Panc1 (cell line): ENCODE measurements at regions not wholly inside any gene's neighbourhood (a gene's known extent, or its start where the extent isn't known, plus 50 kb on each side); places are given as distances from the start of the nearest gene placed in this dataset.

Experiments
- ATAC-seq: fragments of 200-7000 bp; cut with Tn5 transposase; 2 replicates; pipeline ENCODE4 v1.9.1; 2020; ENCODE audit warnings: mild to moderate bottlenecking, moderate library complexity
- BruUV-seq: library from RNA; stranded (reverse); fragments of 400-500 nt; replicated peaks from 2 replicates; lab custom pipeline; 2021; lab: Mats Ljungman, UMichigan
- CTCF ChIA-PET: fragments of 300-600 bp; sonication (Branson Sonifier 250); formaldehyde crosslinking; loops from one replicate; lab custom pipeline; 2022; ENCODE audit warnings: antibody characterized with exemption; lab: Charles Lee
- POLR2A ChIA-PET: fragments of 300-600 bp; sonication (Branson Sonifier 250); formaldehyde crosslinking; loops from one replicate; lab custom pipeline; 2022; ENCODE audit warnings: antibody characterized with exemption; lab: Charles Lee
- DNase-seq: peaks from one replicate; pipeline ENCODE4 v3.0.0-alpha.2; 2010; ENCODE audit warnings: low read depth, low spot score
- H3K27ac ChIP-seq: 2 replicates; pipeline ENCODE4 v1.5.1; 2011; ENCODE audit warnings: mild to moderate bottlenecking, low read length, inconsistent platforms
- H3K27me3 ChIP-seq: fragments of 200-500 bp; sonication (Bioruptor generic); 2 replicates; pipeline ENCODE4 v1.6.0; 2014; ENCODE audit warnings: low read length, inconsistent platforms; ENCODE audit not compliant: control insufficient read depth, insufficient read depth
- H3K36me3 ChIP-seq: fragments of 200-500 bp; sonication (Bioruptor generic); 2 replicates; pipeline ENCODE4 v1.5.1; 2014; ENCODE audit warnings: inconsistent platforms, mild to moderate bottlenecking, low read length, moderate library complexity; ENCODE audit not compliant: control insufficient read depth, insufficient read depth
- H3K4me1 ChIP-seq: 2 replicates; pipeline ENCODE4 v1.5.1; 2011; ENCODE audit warnings: inconsistent platforms, mild to moderate bottlenecking, low read length, moderate library complexity; ENCODE audit not compliant: control insufficient read depth, insufficient read depth
- H3K4me3 ChIP-seq, 2 experiments: 2 replicates each; pipeline ENCODE4 v1.5.1; 2011 to 2012; ENCODE audit warnings: low read depth in 2 of 2, low read length in 2 of 2, mild to moderate bottlenecking in 2 of 2, inconsistent platforms in 1 of 2, moderate library complexity in 1 of 2
- H3K9me3 ChIP-seq: fragments of 200-500 bp; sonication (Bioruptor generic); 2 replicates; pipeline ENCODE4 v1.5.1; 2014; ENCODE audit warnings: low read depth, mild to moderate bottlenecking, inconsistent platforms, low read length, moderate library complexity; ENCODE audit not compliant: control insufficient read depth, insufficient read depth
- POLR2AphosphoS5 ChIP-seq: IDR thresholded peaks from 2 replicates; pipeline ENCODE4 v1.6.1; 2012; ENCODE audit warnings: mild to moderate bottlenecking, low read depth, low read length, moderate library complexity
- SIN3A ChIP-seq: IDR thresholded peaks from 2 replicates; pipeline ENCODE4 v1.6.1; 2012; ENCODE audit warnings: low read depth, mild to moderate bottlenecking, low read length, moderate library complexity, borderline replicate concordance; ENCODE audit not compliant: insufficient read depth
- TCF7L2 ChIP-seq: IDR thresholded peaks from 2 replicates; pipeline ENCODE4 v1.6.1; 2011; ENCODE audit warnings: mild to moderate bottlenecking, low read depth, low read length, inconsistent platforms
- in situ Hi-C: cut with HindIII; loops from 2 replicates; pipeline ENCODE4 v1.10.0; 2016; ENCODE audit warnings: low sequenced_read_pairs, low pct_unique_long_range_greater_than_20kb
- intact Hi-C: fragments of 100-400 bp; cut with micrococcal nuclease; formaldehyde crosslinking; loops from one replicate; pipeline ENCODE4 v1.10.0; 2022; ENCODE audit not compliant: unreplicated experiment
- TF ChIP-seq, protein P1 (sequence below): fragments of 450-650 bp; IDR thresholded peaks from 2 replicates; pipeline ENCODE4 v1.5.1; 2017; ENCODE audit warnings: mild to moderate bottlenecking
- TF ChIP-seq, protein P2 (sequence below), 2 experiments: IDR thresholded peaks; 2 replicates each; pipeline ENCODE4 v1.6.1; 2011 to 2012; ENCODE audit warnings: low read depth in 2 of 2, control low read depth in 1 of 2, low read length in 1 of 2, mild to moderate bottlenecking in 1 of 2, moderate library complexity in 1 of 2; ENCODE audit not compliant: insufficient read depth in 1 of 2

DNA sequence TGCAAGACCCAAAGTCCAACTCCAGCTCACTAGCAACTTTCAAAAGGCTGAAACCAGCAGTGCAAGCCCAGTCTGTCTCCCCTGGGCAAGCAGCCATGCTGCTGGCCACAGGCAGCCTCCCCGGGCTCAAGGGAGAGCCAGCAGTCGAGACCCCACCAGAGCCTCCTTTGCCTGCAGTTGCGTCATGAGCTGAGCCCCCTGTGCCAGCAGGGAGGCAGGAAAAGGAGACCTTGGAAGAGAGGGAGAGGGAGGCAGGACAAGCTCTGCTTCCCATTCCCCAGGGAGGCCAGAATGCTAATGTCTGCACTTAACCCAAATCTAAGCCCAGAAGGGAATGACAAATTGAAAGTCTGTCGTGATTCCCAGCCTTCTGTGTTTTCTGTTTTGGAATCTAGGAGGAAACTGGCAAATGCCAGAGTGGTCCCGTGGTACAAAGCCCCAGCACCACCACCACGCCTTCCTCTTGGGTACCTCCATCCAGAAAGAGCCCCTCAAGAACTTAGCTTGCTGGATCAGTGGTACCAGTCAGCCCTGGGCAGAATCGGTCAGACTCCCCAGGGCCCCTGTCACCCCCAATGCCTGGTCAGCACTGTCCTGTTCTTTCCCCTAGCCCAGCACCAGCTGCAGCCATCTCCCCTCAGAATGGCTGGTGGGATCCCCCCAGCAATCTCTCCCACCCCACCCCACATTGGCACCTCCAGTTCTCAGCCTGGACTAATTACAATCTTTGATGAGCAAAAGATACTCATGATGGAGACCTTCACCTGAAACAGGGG lies 99.3 kb upstream of the TNRC6C start:
- peaks cover 10% of the 10 kb centered on the region for H3K27me3 ChIP-seq
- in situ Hi-C loops (no loop called here), intact Hi-C loops (no loop called here)
- H3K4me1 ChIP-seq: no peaks in the 10 kb centered on the region; the same call in 1 of the 2 replicates
- ChIA-PET POLR2A (interaction anchor here (0.9 kb wide), 1 partner anchor 155 kb away, joined by 5 read pairs; no protein-coding TSS in a partner anchor), CTCF (no interaction called here)
- DNase-seq (no peak), ATAC-seq (no peak)
- no TSS peak for BruUV-seq
- TF ChIP-seq TCF7L2 (no peak), SIN3A (no peak), POLR2AphosphoS5 (no peak)
- TF ChIP-seq, protein P1, sequence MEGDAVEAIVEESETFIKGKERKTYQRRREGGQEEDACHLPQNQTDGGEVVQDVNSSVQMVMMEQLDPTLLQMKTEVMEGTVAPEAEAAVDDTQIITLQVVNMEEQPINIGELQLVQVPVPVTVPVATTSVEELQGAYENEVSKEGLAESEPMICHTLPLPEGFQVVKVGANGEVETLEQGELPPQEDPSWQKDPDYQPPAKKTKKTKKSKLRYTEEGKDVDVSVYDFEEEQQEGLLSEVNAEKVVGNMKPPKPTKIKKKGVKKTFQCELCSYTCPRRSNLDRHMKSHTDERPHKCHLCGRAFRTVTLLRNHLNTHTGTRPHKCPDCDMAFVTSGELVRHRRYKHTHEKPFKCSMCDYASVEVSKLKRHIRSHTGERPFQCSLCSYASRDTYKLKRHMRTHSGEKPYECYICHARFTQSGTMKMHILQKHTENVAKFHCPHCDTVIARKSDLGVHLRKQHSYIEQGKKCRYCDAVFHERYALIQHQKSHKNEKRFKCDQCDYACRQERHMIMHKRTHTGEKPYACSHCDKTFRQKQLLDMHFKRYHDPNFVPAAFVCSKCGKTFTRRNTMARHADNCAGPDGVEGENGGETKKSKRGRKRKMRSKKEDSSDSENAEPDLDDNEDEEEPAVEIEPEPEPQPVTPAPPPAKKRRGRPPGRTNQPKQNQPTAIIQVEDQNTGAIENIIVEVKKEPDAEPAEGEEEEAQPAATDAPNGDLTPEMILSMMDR: no peak
- TF ChIP-seq, protein P2, sequence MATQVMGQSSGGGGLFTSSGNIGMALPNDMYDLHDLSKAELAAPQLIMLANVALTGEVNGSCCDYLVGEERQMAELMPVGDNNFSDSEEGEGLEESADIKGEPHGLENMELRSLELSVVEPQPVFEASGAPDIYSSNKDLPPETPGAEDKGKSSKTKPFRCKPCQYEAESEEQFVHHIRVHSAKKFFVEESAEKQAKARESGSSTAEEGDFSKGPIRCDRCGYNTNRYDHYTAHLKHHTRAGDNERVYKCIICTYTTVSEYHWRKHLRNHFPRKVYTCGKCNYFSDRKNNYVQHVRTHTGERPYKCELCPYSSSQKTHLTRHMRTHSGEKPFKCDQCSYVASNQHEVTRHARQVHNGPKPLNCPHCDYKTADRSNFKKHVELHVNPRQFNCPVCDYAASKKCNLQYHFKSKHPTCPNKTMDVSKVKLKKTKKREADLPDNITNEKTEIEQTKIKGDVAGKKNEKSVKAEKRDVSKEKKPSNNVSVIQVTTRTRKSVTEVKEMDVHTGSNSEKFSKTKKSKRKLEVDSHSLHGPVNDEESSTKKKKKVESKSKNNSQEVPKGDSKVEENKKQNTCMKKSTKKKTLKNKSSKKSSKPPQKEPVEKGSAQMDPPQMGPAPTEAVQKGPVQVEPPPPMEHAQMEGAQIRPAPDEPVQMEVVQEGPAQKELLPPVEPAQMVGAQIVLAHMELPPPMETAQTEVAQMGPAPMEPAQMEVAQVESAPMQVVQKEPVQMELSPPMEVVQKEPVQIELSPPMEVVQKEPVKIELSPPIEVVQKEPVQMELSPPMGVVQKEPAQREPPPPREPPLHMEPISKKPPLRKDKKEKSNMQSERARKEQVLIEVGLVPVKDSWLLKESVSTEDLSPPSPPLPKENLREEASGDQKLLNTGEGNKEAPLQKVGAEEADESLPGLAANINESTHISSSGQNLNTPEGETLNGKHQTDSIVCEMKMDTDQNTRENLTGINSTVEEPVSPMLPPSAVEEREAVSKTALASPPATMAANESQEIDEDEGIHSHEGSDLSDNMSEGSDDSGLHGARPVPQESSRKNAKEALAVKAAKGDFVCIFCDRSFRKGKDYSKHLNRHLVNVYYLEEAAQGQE (IDR thresholded peaks at IDR 0.05; ENCODE audit: insufficient read depth in 1 of 2, low read depth in 2 of 2, low read length in 1 of 2): no peak
- no peak overlapping the region for H3K27ac ChIP-seq
- no peak overlapping the region for H3K4me3 ChIP-seq
- no peaks in the 10 kb centered on the region for H3K36me3 ChIP-seq
- no peaks in the 10 kb centered on the region for H3K9me3 ChIP-seq

DNA sequence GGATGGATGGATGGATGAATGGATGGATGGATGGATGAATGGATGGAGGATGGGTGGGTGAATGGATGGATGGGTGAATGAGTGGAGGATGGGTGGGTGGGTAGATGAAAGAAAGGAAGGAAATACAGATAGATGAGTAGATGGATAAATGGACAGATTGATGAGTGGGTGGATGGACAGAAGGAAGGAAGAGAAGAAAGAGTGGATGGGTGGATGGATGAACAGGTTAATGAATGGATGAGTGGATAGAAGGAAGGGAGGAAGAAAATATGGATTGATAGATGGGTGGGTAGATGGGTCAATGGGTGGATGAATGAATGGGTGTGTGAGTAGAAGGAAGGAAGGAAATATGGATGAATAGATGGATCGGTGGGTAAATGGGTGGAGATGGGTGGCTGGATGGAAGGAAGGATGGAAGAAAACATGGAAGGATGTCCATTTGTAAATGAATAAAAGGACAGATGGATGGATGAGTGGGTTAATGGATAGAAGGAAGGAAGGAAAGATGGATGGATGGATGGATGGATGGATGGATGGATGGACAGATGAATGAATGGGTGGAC lies 97.3 kb upstream of the TNRC6C start:
- Histone ChIP-seq H3K4me3 (no peak overlapping the region), H3K27me3 (peaks cover 10% of the 10 kb centered on the region), H3K9me3 (no peaks in the 10 kb centered on the region), H3K36me3 (no peaks in the 10 kb centered on the region), H3K27ac (no peak overlapping the region), H3K4me1 (no peaks in the 10 kb centered on the region; the same call in 1 of the 2 replicates)
- in situ Hi-C loops (no loop called here), intact Hi-C loops (no loop called here)
- CTCF ChIA-PET: interaction anchor here (0.6 kb wide), 1 partner anchor 77 kb away, joined by 6 read pairs; no protein-coding TSS in a partner anchor
- POLR2A ChIA-PET: no interaction called here
- ATAC-seq (no peak), DNase-seq (no peak)
- TF ChIP-seq TCF7L2: no peak
- TF ChIP-seq, protein P2 (IDR thresholded peaks at IDR 0.05; ENCODE audit: insufficient read depth in 1 of 2, low read depth in 2 of 2, low read length in 1 of 2): no peak
- TF ChIP-seq, protein P1: no peak
- no peak for TF ChIP-seq SIN3A
- TF ChIP-seq POLR2AphosphoS5: no peak
- BruUV-seq: no TSS peak
